Transverse colon (tissue), 4 donors: ENCODE measurements at regions not wholly inside any gene's neighbourhood (a gene's known extent, or its start where the extent isn't known, plus 50 kb on each side); places are given as distances from the start of the nearest gene placed in this dataset.
A peak's percentile ranks its signal among the peaks of the same experiment; 100 is the strongest.

Source experiments
- DNase-seq: peaks from one replicate; pipeline ENCODE4 v3.0.0-alpha.2; 2019
- H3K27ac ChIP-seq, 4 donors: fragments of 200-600 bp; sonication (generic); 2 replicates each; pipeline ENCODE4 v1.5.1; 2016 to 2018; ENCODE audit warnings: inconsistent platforms in 4 of 4
- H3K27me3 ChIP-seq: fragments of 200-600 bp; sonication (generic); 2 replicates; pipeline ENCODE4 v1.5.1; 2017; ENCODE audit warnings: inconsistent platforms
- H3K36me3 ChIP-seq, 4 donors: fragments of 200-600 bp; sonication (generic); 2 replicates each; pipeline ENCODE4 v1.5.1; 2017 to 2019; ENCODE audit warnings: inconsistent platforms in 4 of 4
- H3K4me1 ChIP-seq, 4 donors: fragments of 200-600 bp; sonication (generic); 2 replicates each; pipeline ENCODE4 v1.5.1; 2017 to 2020; ENCODE audit warnings: inconsistent platforms in 4 of 4
- H3K4me3 ChIP-seq, 4 donors: fragments of 200-600 bp; sonication (generic); 1 replicate in 1 of 4; 2 replicates in 3 of 4; pipeline versions ENCODE4 v1.5.1 to v1.6.1; 2017 to 2019; ENCODE audit warnings: inconsistent platforms in 4 of 4
- H3K9me3 ChIP-seq, 2 donors: fragments of 200-600 bp; sonication (generic); 2 replicates each; pipeline ENCODE4 v1.5.1; 2017 to 2019; ENCODE audit warnings: inconsistent platforms in 2 of 2
- CTCF ChIP-seq, 5 experiments: fragments of 200-600 bp in 3 of 5; fragments of 450-650 bp in 2 of 5; sonication (generic) in 3 of 5; IDR thresholded peaks; 1 replicate in 2 of 5; 2 replicates in 3 of 5; pipeline ENCODE4 v1.5.1; 2016 to 2017; ENCODE audit warnings: antibody characterized with exemption in 5 of 5, inconsistent platforms in 3 of 5, mild to moderate bottlenecking in 2 of 5, moderate library complexity in 1 of 5
- EP300 ChIP-seq: sonication (generic); formaldehyde crosslinking; IDR thresholded peaks from one replicate; pipeline ENCODE4 v1.6.1; 2017; ENCODE audit warnings: antibody characterized with exemption, low read depth
- POLR2A ChIP-seq: fragments of 450-650 bp; IDR thresholded peaks from one replicate; pipeline ENCODE4 v1.6.1; 2016; ENCODE audit warnings: antibody characterized with exemption, mild to moderate bottlenecking, moderate library complexity
- POLR2AphosphoS5 ChIP-seq, 3 donors: sonication (generic); formaldehyde crosslinking; IDR thresholded peaks; one replicate each; pipeline ENCODE4 v1.6.1; 2016; ENCODE audit warnings: antibody characterized with exemption in 3 of 3
- WGBS, 2 donors: methylation state at CpG; one replicate each; pipeline ENCODE4 v1.1.5; 2018; ENCODE audit warnings: low coverage in 1 of 2; 5-methylcytosine and 5-hydroxymethylcytosine counted together
- in situ Hi-C, 4 donors: fragments of 200-750 bp; cut with MboI; loops; one replicate each; pipeline versions ENCODE4 v1.15.0 to v1.15.1; 2017; ENCODE audit warnings: low sequenced_read_pairs in 3 of 4, low pct_ligation_motif_present in 1 of 4, low pct_unique_long_range_greater_than_20kb in 1 of 4
- intact Hi-C: fragments of 100-400 bp; cut with DNase I; formaldehyde crosslinking; loops from one replicate; pipeline ENCODE4 v1.15.1; 2023; ENCODE audit warnings: low total_unique reads

GRCh38 chr10:131786756-131787605 lies 113.8 kb upstream of the PPP2R2D start:
- H3K9me3 ChIP-seq = no peaks in the 10 kb centered on the region
- H3K4me3 ChIP-seq = no peak overlapping the region
- H3K27ac ChIP-seq = no peak overlapping the region
- no peaks in the 10 kb centered on the region for H3K36me3 ChIP-seq
- intact Hi-C loops = no loop called here
- H3K4me1 ChIP-seq = no peaks in the 10 kb centered on the region
- no peak for DNase-seq
- no peaks in the 10 kb centered on the region for H3K27me3 ChIP-seq
- WGBS, 2 donors = 34 to 44% methylated on average over 10 to 13 of the region's 13 CpGs
- TF ChIP-seq EP300 = no peak
- no peak for TF ChIP-seq POLR2A
- peak; percentile 53 to 64 (median 58) for TF ChIP-seq CTCF (IDR thresholded peaks at IDR 0.05)
- no peak for TF ChIP-seq POLR2AphosphoS5 (IDR thresholded peaks at IDR 0.05)
- in situ Hi-C loops = loop anchor here in 2 of 4 donors (25.0 kb wide), 1 partner anchor 1600 kb away; no protein-coding TSS in a partner anchor

DNA sequence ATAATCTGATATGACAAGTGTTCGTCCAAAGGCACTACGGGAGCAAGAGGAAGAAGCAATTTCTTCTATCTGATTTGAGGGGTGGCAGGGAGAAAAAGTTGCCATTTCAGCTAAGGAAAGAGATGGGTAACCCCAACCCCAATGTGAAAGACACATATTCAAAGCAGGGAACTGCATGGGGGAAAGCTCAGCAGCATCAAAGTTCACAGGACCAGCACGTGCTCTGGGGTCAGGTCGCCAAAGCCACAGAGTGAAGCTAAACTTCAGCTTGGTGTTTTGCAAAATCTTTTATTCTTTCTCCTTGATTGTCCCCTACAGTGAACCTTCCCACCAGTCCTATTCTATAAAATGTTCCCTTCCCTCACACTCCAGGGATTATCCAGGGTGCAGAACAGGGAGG lies 112.8 kb upstream of the PPP2R2D start:
- no peaks in the 10 kb centered on the region for H3K36me3 ChIP-seq
- no peaks in the 10 kb centered on the region for H3K9me3 ChIP-seq
- intact Hi-C loops (no loop called here), in situ Hi-C loops (loop anchor here in 2 of 4 donors (25.0 kb wide), 1 partner anchor 1601 kb away; no protein-coding TSS in a partner anchor)
- TF ChIP-seq CTCF (IDR thresholded peaks at IDR 0.05) = no peak
- no peak for TF ChIP-seq POLR2AphosphoS5 (IDR thresholded peaks at IDR 0.05)
- no peak for TF ChIP-seq POLR2A
- no peak for TF ChIP-seq EP300
- no peak overlapping the region for H3K4me3 ChIP-seq
- H3K4me1 ChIP-seq = no peaks in the 10 kb centered on the region
- 62 to 63% methylated on average over 4 of the region's 4 CpGs for WGBS, 2 donors
- no peak overlapping the region for H3K27ac ChIP-seq
- no peaks in the 10 kb centered on the region for H3K27me3 ChIP-seq
- DNase-seq = no peak

- no peak for TF ChIP-seq POLR2AphosphoS5 (IDR thresholded peaks at IDR 0.05)
- no peak for TF ChIP-seq CTCF (IDR thresholded peaks at IDR 0.05)
- TF ChIP-seq POLR2A = no peak
- no peak for TF ChIP-seq EP300
- Histone ChIP-seq H3K9me3 (no peaks in the 10 kb centered on the region), H3K36me3 (no peaks in the 10 kb centered on the region), H3K27ac (no peak overlapping the region), H3K27me3 (no peaks in the 10 kb centered on the region), H3K4me3 (no peak overlapping the region), H3K4me1 (no peaks in the 10 kb centered on the region)
- intact Hi-C loops (no loop called here), in situ Hi-C loops (loop anchor here in 2 of 4 donors (25.0 kb wide), 1 partner anchor 1601 kb away; no protein-coding TSS in a partner anchor)
- WGBS, 2 donors = 44 to 70% methylated on average over 3 to 6 of the region's 6 CpGs
- DNase-seq = no peak
These were observed 112.4 kb upstream of the PPP2R2D start for GRCh38 chr10:131788386-131788785.

DNA sequence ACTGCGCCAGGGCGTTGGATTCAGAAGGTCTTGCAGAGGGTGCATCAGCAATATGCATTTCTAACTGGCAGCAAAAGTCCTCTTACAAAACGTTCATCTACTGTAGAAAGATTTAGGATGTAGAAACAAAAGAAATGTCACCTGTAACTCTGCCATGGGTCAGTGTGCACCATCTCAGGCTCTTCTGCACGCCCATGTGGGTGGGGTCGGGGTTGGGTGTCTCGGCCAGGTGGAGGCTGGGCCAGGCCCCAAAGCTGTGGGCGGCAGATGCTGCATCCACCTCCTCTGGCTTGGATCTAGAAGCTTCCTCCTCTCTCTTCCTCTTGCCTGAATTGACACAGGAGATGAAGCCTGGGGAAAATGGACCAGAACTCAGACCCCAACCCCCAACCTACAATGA lies 111.3 kb upstream of the PPP2R2D start:
- Histone ChIP-seq H3K4me1 (no peaks in the 10 kb centered on the region), H3K9me3 (no peaks in the 10 kb centered on the region), H3K27me3 (no peaks in the 10 kb centered on the region), H3K27ac (no peak overlapping the region), H3K36me3 (no peaks in the 10 kb centered on the region), H3K4me3 (no peak overlapping the region)
- in situ Hi-C loops (loop anchor here in 2 of 4 donors (25.0 kb wide), 1 partner anchor 1602 kb away; no protein-coding TSS in a partner anchor), intact Hi-C loops (no loop called here)
- DNase-seq = no peak
- 89% methylated on average over 7 of the region's 7 CpGs; no CpG with 5 or more reads in 1 of the 2 donors for WGBS, 2 donors
- TF ChIP-seq POLR2AphosphoS5 (IDR thresholded peaks at IDR 0.05) (no peak), POLR2A (no peak), EP300 (no peak), CTCF (IDR thresholded peaks at IDR 0.05) (no peak)
